Colon (tissue), 2 donors: ENCODE measurements at regions not wholly inside any gene's neighbourhood (a gene's known extent, or its start where the extent isn't known, plus 50 kb on each side); places are given as distances from the start of the nearest gene placed in this dataset.
"Not testable (repeated sequence)": the region's sequence is repeated elsewhere in the genome, so short reads cannot be mapped to it uniquely, and the experiment has no call there.

Experiments used
- FAIRE-seq: peaks from 2 replicates; lab custom pipeline; 2012; peaks lifted over from hg19 to GRCh38; lab: Jason Lieb, UNC
- donor health status: control.
- donor health status: control.

GRCh38 chr18:45342166-45342565 lies 273.1 kb upstream of the SLC14A2 start:
- no peak for FAIRE-seq

GRCh38 chr18:45342653-45343052 lies 272.6 kb upstream of the SLC14A2 start:
- no peak for FAIRE-seq

- FAIRE-seq: no peak
These were observed 271.9 kb upstream of the SLC14A2 start for GRCh38 chr18:45343365-45343764.

GRCh38 chr18:45344680-45345079 lies 270.6 kb upstream of the SLC14A2 start:
- not testable (repeated sequence) for FAIRE-seq

- no peak for FAIRE-seq
These were observed 266.3 kb upstream of the SLC14A2 start for GRCh38 chr18:45349019-45349418.

GRCh38 chr18:45349467-45349866 lies 265.8 kb upstream of the SLC14A2 start:
- FAIRE-seq: no peak

- no peak for FAIRE-seq
These were observed 264.7 kb upstream of the SLC14A2 start for GRCh38 chr18:45350404-45351156.

GRCh38 chr18:45352874-45353273 lies 262.4 kb upstream of the SLC14A2 start:
- no peak for FAIRE-seq

GRCh38 chr18:45353530-45353929 lies 261.7 kb upstream of the SLC14A2 start:
- FAIRE-seq: no peak

GRCh38 chr18:45355944-45356520 lies 259.2 kb upstream of the SLC14A2 start:
- FAIRE-seq: no peak

- no peak for FAIRE-seq
These were observed 257.4 kb upstream of the SLC14A2 start for GRCh38 chr18:45357686-45358470.

- no peak for FAIRE-seq
These were observed 255.8 kb upstream of the SLC14A2 start for GRCh38 chr18:45359275-45360009.

- no peak for FAIRE-seq
These were observed 254.0 kb upstream of the SLC14A2 start for GRCh38 chr18:45361125-45361851.

GRCh38 chr18:45363196-45363595 lies 252.1 kb upstream of the SLC14A2 start:
- FAIRE-seq: no peak

- no peak for FAIRE-seq
These were observed 249.4 kb upstream of the SLC14A2 start for GRCh38 chr18:45365835-45366234.

- no peak for FAIRE-seq
These were observed 244.8 kb upstream of the SLC14A2 start for GRCh38 chr18:45370255-45371010.

- FAIRE-seq: no peak
These were observed 241.9 kb upstream of the SLC14A2 start for GRCh38 chr18:45373286-45373880.

GRCh38 chr18:45374236-45374635 lies 241.0 kb upstream of the SLC14A2 start:
- no peak for FAIRE-seq

GRCh38 chr18:45374878-45375630 lies 240.2 kb upstream of the SLC14A2 start:
- FAIRE-seq: no peak

GRCh38 chr18:45376193-45376592 lies 239.1 kb upstream of the SLC14A2 start:
- no peak for FAIRE-seq
